Mesenchymal stem cell (in vitro differentiated cells and primary cell): ENCODE measurements at regions not wholly inside any gene's neighbourhood (a gene's known extent, or its start where the extent isn't known, plus 50 kb on each side); places are given as distances from the start of the nearest gene placed in this dataset.
A peak's percentile ranks its signal among the peaks of the same experiment; 100 is the strongest.

Experiments used
- DNase-seq: peaks from one replicate; pipeline ENCODE4 v3.0.0-alpha.2; 2013
- H2AFZ ChIP-seq: one replicate; pipeline ENCODE4 v1.6.1; 2013; ENCODE audit warnings: low read depth, mild to moderate bottlenecking, control low read depth, inconsistent platforms, low read length, moderate library complexity
- H2AK5ac ChIP-seq: 2 replicates; pipeline ENCODE4 v1.6.1; 2013; ENCODE audit warnings: low read length, moderate library complexity, mild to moderate bottlenecking, inconsistent platforms; ENCODE audit not compliant: severe bottlenecking
- H2BK120ac ChIP-seq: one replicate; pipeline ENCODE4 v1.6.1; 2013; ENCODE audit warnings: low read depth, mild to moderate bottlenecking, inconsistent platforms, low read length, moderate library complexity
- H2BK12ac ChIP-seq, 2 experiments: one replicate each; pipeline ENCODE4 v1.6.1; 2013; ENCODE audit warnings: inconsistent platforms in 2 of 2, low read length in 2 of 2, mild to moderate bottlenecking in 2 of 2, moderate library complexity in 2 of 2, control low read depth in 1 of 2
- H2BK15ac ChIP-seq: one replicate; pipeline ENCODE4 v1.6.1; 2013; ENCODE audit warnings: mild to moderate bottlenecking, low read depth, inconsistent platforms; ENCODE audit not compliant: poor library complexity, severe bottlenecking
- H2BK5ac ChIP-seq: 2 replicates; pipeline ENCODE4 v1.6.1; 2013; ENCODE audit warnings: low read depth, mild to moderate bottlenecking, low read length, control low read depth, inconsistent platforms; ENCODE audit not compliant: poor library complexity, severe bottlenecking
- H3K14ac ChIP-seq, 2 experiments: one replicate each; pipeline ENCODE4 v1.6.1; 2013; ENCODE audit warnings: inconsistent platforms in 2 of 2, low read length in 2 of 2, control low read depth in 1 of 2, mild to moderate bottlenecking in 1 of 2, moderate library complexity in 1 of 2
- H3K18ac ChIP-seq, 2 experiments: one replicate each; pipeline ENCODE4 v1.6.1; 2013; ENCODE audit warnings: inconsistent platforms in 2 of 2, low read length in 2 of 2, control low read depth in 1 of 2, low read depth in 1 of 2, mild to moderate bottlenecking in 1 of 2
- H3K23ac ChIP-seq, 2 experiments: one replicate each; pipeline ENCODE4 v1.6.1; 2013; ENCODE audit warnings: inconsistent platforms in 2 of 2, low read length in 2 of 2, mild to moderate bottlenecking in 2 of 2, moderate library complexity in 2 of 2, control low read depth in 1 of 2
- H3K27ac ChIP-seq: 2 replicates; pipeline ENCODE4 v1.5.1; 2013; ENCODE audit warnings: mild to moderate bottlenecking, moderate library complexity, low read length, control low read depth, inconsistent platforms; ENCODE audit not compliant: poor library complexity, severe bottlenecking
- H3K27me3 ChIP-seq, 2 experiments: 2 replicates each; pipeline versions ENCODE4 v1.6.1 to v1.7.0; 2013; ENCODE audit warnings: low read length in 2 of 2, mild to moderate bottlenecking in 2 of 2, moderate library complexity in 2 of 2, control low read depth in 1 of 2, inconsistent platforms in 1 of 2; ENCODE audit not compliant: control insufficient read depth in 1 of 2, insufficient read depth in 1 of 2
- H3K36me3 ChIP-seq, 2 experiments: 2 replicates each; pipeline versions ENCODE4 v1.6.1 to v1.7.0; 2013; ENCODE audit warnings: low read length in 2 of 2, control low read depth in 1 of 2, inconsistent platforms in 1 of 2, low read depth in 1 of 2, mild to moderate bottlenecking in 1 of 2; ENCODE audit not compliant: insufficient read depth in 2 of 2, control insufficient read depth in 1 of 2
- H3K4ac ChIP-seq, 2 experiments: one replicate each; pipeline ENCODE4 v1.6.1; 2013; ENCODE audit warnings: inconsistent platforms in 2 of 2, low read length in 2 of 2, mild to moderate bottlenecking in 2 of 2, moderate library complexity in 2 of 2, control low read depth in 1 of 2, low read depth in 1 of 2
- H3K4me1 ChIP-seq: 2 replicates; pipeline ENCODE4 v1.6.1; 2013; ENCODE audit warnings: low read depth, low read length, control low read depth; ENCODE audit not compliant: control insufficient read depth, insufficient read depth
- H3K4me2 ChIP-seq: 2 replicates; pipeline ENCODE4 v1.6.1; 2013; ENCODE audit warnings: low read length, mild to moderate bottlenecking, inconsistent platforms; ENCODE audit not compliant: poor library complexity, severe bottlenecking
- H3K4me3 ChIP-seq, 2 experiments: 2 replicates each; pipeline versions ENCODE4 v1.5.1 to v1.7.0; 2013; ENCODE audit warnings: low read length in 2 of 2, mild to moderate bottlenecking in 2 of 2, control low read depth in 1 of 2, low read depth in 1 of 2; ENCODE audit not compliant: insufficient read depth in 1 of 2
- H3K79me1 ChIP-seq: replicated peaks from 2 replicates; pipeline ENCODE4 v1.6.1; 2013; ENCODE audit warnings: mild to moderate bottlenecking, control low read depth, low read length, inconsistent platforms; ENCODE audit not compliant: poor library complexity, severe bottlenecking
- H3K9ac ChIP-seq: 2 replicates; pipeline ENCODE4 v1.7.0; 2013; ENCODE audit warnings: mild to moderate bottlenecking, low read length, moderate library complexity
- H3K9me3 ChIP-seq: 2 replicates; pipeline ENCODE4 v1.7.0; 2013; ENCODE audit warnings: mild to moderate bottlenecking, low read length; ENCODE audit not compliant: control insufficient read depth
- H4K8ac ChIP-seq: one replicate; pipeline ENCODE4 v1.6.1; 2013; ENCODE audit warnings: inconsistent platforms, mild to moderate bottlenecking, low read length, moderate library complexity
- H4K91ac ChIP-seq: one replicate; pipeline ENCODE4 v1.6.1; 2013; ENCODE audit warnings: mild to moderate bottlenecking, low read length, inconsistent platforms
- WGBS: methylation state at CpG from one replicate; pipeline ENCODE4 v1.1.7; 2013; ENCODE audit warnings: mixed read lengths; 5-methylcytosine and 5-hydroxymethylcytosine counted together

DNA sequence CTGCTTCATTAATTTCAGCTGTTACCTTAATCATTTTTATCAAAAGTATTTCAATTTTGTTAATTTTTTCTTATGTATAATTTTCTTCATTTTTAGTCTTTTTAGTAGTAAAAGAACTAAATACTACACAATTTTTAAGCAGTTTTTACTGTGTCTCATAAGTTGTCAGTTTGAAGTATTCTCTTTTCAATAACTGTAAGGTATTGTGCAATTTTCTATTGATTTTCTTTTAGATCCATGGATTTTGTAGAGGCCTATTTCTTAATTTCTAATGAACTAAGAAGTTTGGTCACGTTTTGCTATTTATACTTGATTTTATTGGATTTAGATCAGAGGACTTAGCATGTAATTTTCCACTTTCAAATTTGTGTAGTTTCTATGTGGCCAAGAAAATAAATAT is 207.7 kb upstream of the PRR16 start:
- H3K4me3 ChIP-seq = no peak overlapping the region
- no peak overlapping the region for H2BK5ac ChIP-seq
- 83% methylated on average over 1 of the region's 1 CpG for WGBS
- H3K79me1 ChIP-seq = no peaks in the 10 kb centered on the region
- no peaks in the 10 kb centered on the region for H3K9me3 ChIP-seq
- no peak overlapping the region for H3K4me2 ChIP-seq
- H3K23ac ChIP-seq = no peak overlapping the region
- H3K9ac ChIP-seq = no peak overlapping the region
- H3K27ac ChIP-seq = no peak overlapping the region
- no peak overlapping the region for H4K8ac ChIP-seq
- H3K18ac ChIP-seq = no peak overlapping the region
- no peak overlapping the region for H3K4ac ChIP-seq
- no peak for DNase-seq
- no peak overlapping the region for H2AFZ ChIP-seq
- H3K36me3 ChIP-seq = no peaks in the 10 kb centered on the region
- no peak overlapping the region for H4K91ac ChIP-seq
- H2BK12ac ChIP-seq = no peak overlapping the region
- no peak overlapping the region for H2BK15ac ChIP-seq
- no peaks in the 10 kb centered on the region for H3K27me3 ChIP-seq
- no peak overlapping the region for H2BK120ac ChIP-seq
- H3K4me1 ChIP-seq = no peaks in the 10 kb centered on the region
- no peak overlapping the region for H3K14ac ChIP-seq
- no peak overlapping the region for H2AK5ac ChIP-seq

DNA sequence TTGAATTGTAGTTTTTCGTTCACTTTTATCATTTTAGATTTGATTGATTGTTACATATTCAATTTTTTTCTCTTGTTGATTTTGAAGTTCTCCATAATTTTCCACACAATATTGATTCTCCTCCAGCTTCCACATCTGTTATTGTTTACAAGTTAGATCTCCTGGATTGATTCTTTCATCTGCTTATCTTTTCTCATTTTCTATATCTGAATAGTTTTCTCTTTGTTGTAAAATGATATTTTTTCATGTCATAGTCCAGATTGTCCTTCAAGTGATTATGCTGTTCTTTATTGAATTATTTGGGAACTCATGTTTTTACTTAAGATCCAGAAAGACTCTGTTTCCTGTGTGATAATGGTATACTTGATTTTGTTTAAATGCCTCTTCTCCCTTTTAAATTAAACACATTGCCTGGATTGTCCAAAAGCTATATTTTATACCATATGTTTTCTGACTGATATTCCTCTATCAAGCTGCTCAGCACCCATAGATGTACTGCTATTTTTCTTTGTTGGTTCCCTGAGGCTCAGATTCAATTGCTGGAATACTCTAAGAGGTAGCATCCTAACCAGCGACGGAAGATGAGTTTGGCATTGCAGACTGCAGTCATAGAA is 206.6 kb upstream of the PRR16 start:
- no peak overlapping the region for H2AK5ac ChIP-seq
- H3K4me1 ChIP-seq = no peaks in the 10 kb centered on the region
- H3K9ac ChIP-seq = peak overlapping the region; percentile 49
- no peaks in the 10 kb centered on the region for H3K36me3 ChIP-seq
- no peaks in the 10 kb centered on the region for H3K27me3 ChIP-seq
- no peak for DNase-seq
- H4K91ac ChIP-seq = no peak overlapping the region
- no peak overlapping the region for H2AFZ ChIP-seq
- no peaks in the 10 kb centered on the region for H3K79me1 ChIP-seq
- no peak overlapping the region for H3K27ac ChIP-seq
- no peak overlapping the region for H2BK12ac ChIP-seq
- H3K4ac ChIP-seq = no peak overlapping the region
- H2BK120ac ChIP-seq = no peak overlapping the region
- no peak overlapping the region for H2BK15ac ChIP-seq
- no peak overlapping the region for H3K14ac ChIP-seq
- no peak overlapping the region for H3K4me3 ChIP-seq
- peak overlapping the region in 1 of 2 experiments; percentile 53 for H3K18ac ChIP-seq
- H3K9me3 ChIP-seq = no peaks in the 10 kb centered on the region
- H3K4me2 ChIP-seq = no peak overlapping the region
- no peak overlapping the region for H4K8ac ChIP-seq
- 97% methylated on average over 2 of the region's 3 CpGs for WGBS
- H3K23ac ChIP-seq = no peak overlapping the region
- no peak overlapping the region for H2BK5ac ChIP-seq

DNA sequence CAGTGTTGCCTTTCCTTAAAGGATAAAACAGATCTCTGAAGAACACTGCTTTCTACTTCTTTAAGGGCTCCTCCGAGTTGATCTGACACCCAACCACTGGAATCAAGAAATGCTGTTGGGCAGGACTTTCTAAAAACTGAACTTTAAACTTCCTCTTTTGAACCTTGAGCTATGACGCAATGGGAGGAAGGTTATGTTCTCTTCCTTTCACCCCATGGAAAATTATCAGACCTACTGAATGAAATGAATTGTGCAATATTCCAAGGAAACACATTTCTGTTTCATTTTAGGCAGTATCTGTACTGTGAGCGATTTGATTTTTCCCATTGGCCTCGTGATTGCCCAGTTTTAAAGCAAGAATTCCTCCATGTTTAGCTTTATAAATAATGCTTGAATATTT is 206.0 kb upstream of the PRR16 start:
- no peak overlapping the region for H2BK15ac ChIP-seq
- H3K4me1 ChIP-seq = no peaks in the 10 kb centered on the region
- no peak overlapping the region for H2BK120ac ChIP-seq
- no peak overlapping the region for H4K8ac ChIP-seq
- no peak overlapping the region for H2AK5ac ChIP-seq
- no peak overlapping the region for H3K4ac ChIP-seq
- no peak overlapping the region for H4K91ac ChIP-seq
- no peak overlapping the region for H3K4me2 ChIP-seq
- H3K9me3 ChIP-seq = no peaks in the 10 kb centered on the region
- H2AFZ ChIP-seq = no peak overlapping the region
- no peaks in the 10 kb centered on the region for H3K79me1 ChIP-seq
- H3K9ac ChIP-seq = peak overlapping the region; percentile 49
- H2BK12ac ChIP-seq = no peak overlapping the region
- H3K27me3 ChIP-seq = no peaks in the 10 kb centered on the region
- H3K36me3 ChIP-seq = no peaks in the 10 kb centered on the region
- no peak overlapping the region for H3K4me3 ChIP-seq
- H3K27ac ChIP-seq = no peak overlapping the region
- WGBS = 87% methylated on average over 3 of the region's 4 CpGs
- no peak overlapping the region for H3K14ac ChIP-seq
- no peak overlapping the region for H2BK5ac ChIP-seq
- no peak overlapping the region for H3K23ac ChIP-seq
- DNase-seq = no peak
- peak overlapping the region in 1 of 2 experiments; percentile 53 for H3K18ac ChIP-seq

DNA sequence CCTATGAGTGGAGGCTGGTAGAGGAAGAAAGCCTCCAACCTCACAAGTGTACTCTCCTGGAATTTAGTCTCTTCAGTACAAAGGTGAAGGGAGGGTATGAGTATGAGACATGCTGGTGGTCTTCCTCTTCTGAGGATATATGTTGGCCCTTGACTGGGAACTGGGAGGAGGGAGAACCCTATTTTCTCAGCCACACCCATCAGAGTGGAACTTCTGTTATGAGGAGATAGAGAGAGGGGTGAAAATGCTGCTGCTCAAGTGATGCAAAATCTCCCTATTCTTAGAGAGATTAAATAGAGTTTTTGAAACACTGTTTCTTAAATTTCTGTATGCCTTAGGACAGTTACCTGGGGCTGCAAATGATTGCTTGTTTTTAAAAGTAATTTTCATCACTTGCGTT is 203.4 kb upstream of the PRR16 start:
- Histone ChIP-seq H3K36me3 (no peaks in the 10 kb centered on the region), H2BK12ac (no peak overlapping the region), H4K91ac (no peak overlapping the region), H3K18ac (no peak overlapping the region), H3K4me1 (no peaks in the 10 kb centered on the region), H3K79me1 (no peaks in the 10 kb centered on the region), H3K4me2 (no peak overlapping the region), H3K9ac (no peak overlapping the region), H3K4me3 (no peak overlapping the region), H2BK5ac (no peak overlapping the region), H3K4ac (no peak overlapping the region), H2BK15ac (no peak overlapping the region), H2AK5ac (no peak overlapping the region), H2AFZ (no peak overlapping the region), H3K27ac (no peak overlapping the region), H3K14ac (no peak overlapping the region), H3K23ac (no peak overlapping the region), H4K8ac (no peak overlapping the region), H3K9me3 (no peaks in the 10 kb centered on the region), H3K27me3 (no peaks in the 10 kb centered on the region), H2BK120ac (no peak overlapping the region)
- no peak for DNase-seq
- no CpG with 5 or more reads among the region's 1 CpG for WGBS
